Stomach (tissue), 8 donors: ENCODE measurements at regions not wholly inside any gene's neighbourhood (a gene's known extent, or its start where the extent isn't known, plus 50 kb on each side); places are given as distances from the start of the nearest gene placed in this dataset.

ENCODE experiments used
- DNase-seq, 2 donors: peaks; one replicate each; pipeline versions ENCODE4 v3.0.0 to v3.0.0-alpha.2; 2013 to 2019
- H3K27ac ChIP-seq, 5 donors: fragments of 200-600 bp in 4 of 5; sonication (generic) in 4 of 5; one replicate each; pipeline ENCODE4 v1.5.1; 2013 to 2019; ENCODE audit warnings: mild to moderate bottlenecking in 1 of 5, moderate library complexity in 1 of 5
- H3K27me3 ChIP-seq, 3 donors: fragments of 200-600 bp; sonication (generic); one replicate each; pipeline ENCODE4 v1.5.1; 2017 to 2019; ENCODE audit warnings: mixed run types in 1 of 3
- H3K36me3 ChIP-seq, 4 donors: fragments of 200-600 bp; sonication (generic); 1 replicate in 3 of 4; 2 replicates in 1 of 4; pipeline ENCODE4 v1.5.1; 2016 to 2019
- H3K4me1 ChIP-seq, 4 donors: fragments of 200-600 bp; sonication (generic); one replicate each; pipeline ENCODE4 v1.5.1; 2016 to 2019
- H3K4me3 ChIP-seq, 4 donors: fragments of 200-600 bp; sonication (generic) in 3 of 4; one replicate each; pipeline ENCODE4 v1.5.1; 2016 to 2019; ENCODE audit warnings: mild to moderate bottlenecking in 1 of 4
- H3K9me3 ChIP-seq, 4 donors: fragments of 200-600 bp; sonication (generic); one replicate each; pipeline ENCODE4 v1.5.1; 2016 to 2019
- EP300 ChIP-seq: sonication (generic); formaldehyde crosslinking; IDR thresholded peaks from one replicate; pipeline ENCODE4 v1.6.1; 2017; ENCODE audit warnings: antibody characterized with exemption
- POLR2A ChIP-seq, 4 donors: fragments of 450-650 bp; IDR thresholded peaks; one replicate each; pipeline ENCODE4 v1.6.1; 2016; ENCODE audit warnings: antibody characterized with exemption in 4 of 4, control low read depth in 2 of 4, mild to moderate bottlenecking in 1 of 4, moderate library complexity in 1 of 4
- POLR2AphosphoS5 ChIP-seq, 3 donors: sonication (generic); formaldehyde crosslinking; IDR thresholded peaks; one replicate each; pipeline ENCODE4 v1.6.1; 2016; ENCODE audit warnings: antibody characterized with exemption in 3 of 3
- WGBS, 5 donors: extraction: QIAGEN DNeasy Blood & Tissue Kit in 3 of 5; methylation state at CpG; one replicate each; pipeline versions ENCODE4 v1.1.5 to v1.1.7; 2013 to 2018; 5-methylcytosine and 5-hydroxymethylcytosine counted together
- intact Hi-C: fragments of 100-400 bp; cut with DNase I; formaldehyde crosslinking; loops from one replicate; pipeline ENCODE4 v1.15.1; 2023; ENCODE audit warnings: low total_unique reads
- TF ChIP-seq, protein P1 (sequence below), 7 experiments: fragments of 450-650 bp in 4 of 7; fragments of 200-600 bp in 3 of 7; sonication (generic) in 3 of 7; IDR thresholded peaks; one replicate each; pipeline ENCODE4 v1.5.1; 2016 to 2019; ENCODE audit warnings: antibody characterized with exemption in 7 of 7, control low read depth in 2 of 7, mild to moderate bottlenecking in 1 of 7
- donor health status: healthy with polysubstance abuse.
- donor health status: Bipolar disorder and iron deficiency.
- donor health status: healthy.

DNA sequence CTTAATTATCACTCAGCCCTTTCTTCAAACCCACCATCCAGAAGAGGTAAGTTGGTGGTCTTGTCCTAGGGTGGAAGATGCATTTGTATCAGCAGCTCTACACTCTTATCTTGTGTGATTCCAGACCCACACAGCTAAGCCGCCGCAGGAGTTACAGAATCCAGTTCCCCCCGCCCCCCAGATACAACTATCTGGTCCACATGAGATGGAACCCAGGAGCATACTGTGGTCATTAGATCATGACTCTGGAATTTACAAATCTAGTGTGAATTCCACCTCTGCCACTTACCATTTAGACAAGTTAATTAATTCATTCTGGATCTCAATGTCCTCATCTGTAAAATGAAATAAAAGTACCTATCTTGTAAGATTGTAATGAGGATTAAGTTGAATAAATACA lies 486.4 kb downstream of the BCL11A start:
- H3K27ac ChIP-seq = no peak overlapping the region
- intact Hi-C loops = no loop called here
- H3K4me1 ChIP-seq = peaks cover 0 to 5% (median 0%) of the 10 kb centered on the region in 4 donors
- no peaks in the 10 kb centered on the region for H3K9me3 ChIP-seq
- no peaks in the 10 kb centered on the region for H3K36me3 ChIP-seq
- TF ChIP-seq POLR2A (IDR thresholded peaks at IDR 0.05) (no peak), POLR2AphosphoS5 (IDR thresholded peaks at IDR 0.05) (no peak), EP300 (no peak)
- TF ChIP-seq, protein P1, sequence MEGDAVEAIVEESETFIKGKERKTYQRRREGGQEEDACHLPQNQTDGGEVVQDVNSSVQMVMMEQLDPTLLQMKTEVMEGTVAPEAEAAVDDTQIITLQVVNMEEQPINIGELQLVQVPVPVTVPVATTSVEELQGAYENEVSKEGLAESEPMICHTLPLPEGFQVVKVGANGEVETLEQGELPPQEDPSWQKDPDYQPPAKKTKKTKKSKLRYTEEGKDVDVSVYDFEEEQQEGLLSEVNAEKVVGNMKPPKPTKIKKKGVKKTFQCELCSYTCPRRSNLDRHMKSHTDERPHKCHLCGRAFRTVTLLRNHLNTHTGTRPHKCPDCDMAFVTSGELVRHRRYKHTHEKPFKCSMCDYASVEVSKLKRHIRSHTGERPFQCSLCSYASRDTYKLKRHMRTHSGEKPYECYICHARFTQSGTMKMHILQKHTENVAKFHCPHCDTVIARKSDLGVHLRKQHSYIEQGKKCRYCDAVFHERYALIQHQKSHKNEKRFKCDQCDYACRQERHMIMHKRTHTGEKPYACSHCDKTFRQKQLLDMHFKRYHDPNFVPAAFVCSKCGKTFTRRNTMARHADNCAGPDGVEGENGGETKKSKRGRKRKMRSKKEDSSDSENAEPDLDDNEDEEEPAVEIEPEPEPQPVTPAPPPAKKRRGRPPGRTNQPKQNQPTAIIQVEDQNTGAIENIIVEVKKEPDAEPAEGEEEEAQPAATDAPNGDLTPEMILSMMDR (IDR thresholded peaks at IDR 0.05) = no peak
- H3K27me3 ChIP-seq = no peaks in the 10 kb centered on the region
- H3K4me3 ChIP-seq = no peak overlapping the region
- WGBS, 5 donors = 78 to 93% (median 87%) methylated on average over 3 of the region's 3 CpGs
- DNase-seq = no peak

DNA sequence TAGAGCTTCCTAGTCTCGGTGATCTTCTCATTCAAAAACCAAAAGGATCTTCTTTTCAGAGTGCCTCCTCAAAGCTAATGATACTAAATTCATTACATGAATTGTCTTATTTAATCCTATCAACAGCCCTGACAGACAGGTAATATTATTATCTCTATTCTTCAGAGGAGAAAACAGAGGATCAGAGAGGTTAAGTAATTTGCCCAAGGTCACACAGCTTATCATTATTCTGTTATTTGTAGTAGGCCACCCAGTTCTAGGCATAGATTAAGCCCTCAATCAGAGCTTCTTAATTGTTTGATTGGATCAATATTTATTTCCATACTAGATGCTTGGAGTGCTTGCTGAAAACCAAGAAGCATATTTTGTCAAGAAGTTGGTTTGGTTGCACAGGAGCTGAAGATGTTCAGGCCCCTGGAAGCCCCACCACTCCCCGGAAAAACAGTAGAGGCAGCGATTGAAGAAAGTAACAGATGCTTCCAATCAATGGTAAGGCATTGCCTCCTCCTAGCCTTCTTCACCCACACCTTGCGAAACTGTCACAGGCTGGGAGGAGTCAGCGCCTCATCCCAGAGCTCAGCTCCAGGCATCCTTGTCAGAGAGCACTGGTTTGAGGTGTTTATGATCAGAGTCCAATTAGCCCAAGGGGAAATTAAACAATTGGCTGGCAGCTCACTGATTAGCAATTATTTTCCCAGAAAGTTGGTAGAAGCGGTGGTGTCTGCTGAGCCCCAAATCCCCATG lies 487.2 kb downstream of the BCL11A start:
- H3K36me3 ChIP-seq = no peaks in the 10 kb centered on the region
- intact Hi-C loops = no loop called here
- H3K4me3 ChIP-seq = no peak overlapping the region
- 77 to 95% (median 92%) methylated on average over 6 of the region's 6 CpGs for WGBS, 5 donors
- H3K27ac ChIP-seq = no peak overlapping the region
- H3K9me3 ChIP-seq = no peaks in the 10 kb centered on the region
- peaks cover 0 to 5% (median 0%) of the 10 kb centered on the region in 4 donors for H3K4me1 ChIP-seq
- DNase-seq = no peak
- TF ChIP-seq EP300 = no peak
- no peaks in the 10 kb centered on the region for H3K27me3 ChIP-seq

DNA sequence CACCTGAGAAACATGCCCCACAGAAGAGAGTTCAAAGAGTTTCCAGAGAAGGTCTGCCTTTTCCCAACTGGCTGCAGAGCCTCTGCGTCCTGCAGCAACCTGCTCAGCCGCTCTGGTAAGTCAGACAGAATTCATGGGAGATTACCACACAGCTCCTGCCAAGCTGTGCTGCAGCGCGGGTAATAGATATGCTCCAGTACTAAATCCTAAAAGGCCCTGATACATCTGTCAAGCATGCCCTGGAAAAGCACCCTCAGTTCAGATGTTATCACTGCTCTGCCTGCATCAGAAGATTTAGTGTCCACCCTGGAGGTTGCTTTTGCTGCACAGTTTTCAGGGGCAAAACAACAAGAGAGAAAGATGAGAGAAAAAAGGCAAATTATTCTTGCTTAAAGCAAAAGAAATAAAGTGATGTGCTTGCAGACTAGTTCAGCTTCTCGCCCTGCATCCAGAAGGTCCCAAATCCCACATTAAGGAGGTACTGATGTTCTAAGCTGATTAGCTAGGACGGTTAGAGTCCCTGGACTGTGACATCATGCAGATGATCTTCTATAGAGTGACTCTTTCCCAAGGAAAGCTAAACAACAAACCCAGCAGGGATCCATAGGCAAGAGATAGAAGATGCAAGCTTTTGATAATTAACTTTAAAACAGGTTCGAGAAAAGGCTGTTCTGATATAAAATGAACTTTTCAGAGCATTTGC lies 488.6 kb downstream of the BCL11A start:
- DNase-seq = no peak
- Histone ChIP-seq H3K27me3 (no peaks in the 10 kb centered on the region), H3K9me3 (no peaks in the 10 kb centered on the region), H3K36me3 (no peaks in the 10 kb centered on the region), H3K4me1 (no peaks in the 10 kb centered on the region), H3K4me3 (no peak overlapping the region), H3K27ac (no peak overlapping the region)
- 33 to 57% (median 43%) methylated on average over 5 to 7 of the region's 7 CpGs for WGBS, 5 donors
- intact Hi-C loops = no loop called here
- TF ChIP-seq EP300 (no peak), POLR2AphosphoS5 (IDR thresholded peaks at IDR 0.05) (no peak), POLR2A (IDR thresholded peaks at IDR 0.05) (no peak)
- TF ChIP-seq, protein P1 (IDR thresholded peaks at IDR 0.05) = no peak

DNA sequence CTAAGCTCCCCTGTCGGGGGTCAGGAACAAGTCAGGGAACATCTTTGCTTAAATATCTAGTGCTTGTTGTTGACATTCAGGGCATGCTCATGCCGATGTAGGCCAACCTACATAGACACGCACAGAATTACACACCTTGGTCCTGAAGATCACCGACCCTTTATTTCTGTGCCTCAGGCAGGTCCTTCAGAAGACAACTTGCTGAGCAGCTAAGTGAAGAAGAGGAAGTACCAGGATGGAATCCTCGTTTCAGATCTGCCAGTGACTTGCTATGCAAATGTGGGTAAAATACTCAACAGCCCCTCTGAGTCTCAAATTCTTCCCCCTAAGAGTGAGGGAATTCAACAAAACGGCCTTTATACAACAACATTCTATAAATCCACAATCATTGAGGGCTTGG lies 494.7 kb downstream of the BCL11A start:
- TF ChIP-seq POLR2A (IDR thresholded peaks at IDR 0.05) (no peak), POLR2AphosphoS5 (IDR thresholded peaks at IDR 0.05) (no peak)
- TF ChIP-seq, protein P1 (IDR thresholded peaks at IDR 0.05) = no peak

More for the DNA sequence above, 494.7 kb downstream of the BCL11A start:
- Histone ChIP-seq H3K27me3 (no peaks in the 10 kb centered on the region), H3K27ac (no peak overlapping the region), H3K9me3 (no peaks in the 10 kb centered on the region), H3K4me3 (no peak overlapping the region), H3K36me3 (no peaks in the 10 kb centered on the region), H3K4me1 (peaks cover 0 to 14% (median 4%) of the 10 kb centered on the region in 4 donors)
- DNase-seq = no peak
- 81 to 92% (median 89%) methylated on average over 6 of the region's 6 CpGs for WGBS, 5 donors
- intact Hi-C loops = no loop called here
